ENCODE measurements at regions not wholly inside any gene's neighbourhood (a gene's known extent, or its start where the extent isn't known, plus 50 kb on each side); places are given as distances from the start of the nearest gene placed in this dataset.

GRCh38 chr1:68954841-68955240 lies 458.0 kb upstream of the DEPDC1 start:
- Mint-ChIP-seq H3K27me3 (ENCODE audit: insufficient read depth, unreplicated experiment) (peaks cover 7% of the 10 kb centered on the region), H3K27ac (ENCODE audit: unreplicated experiment) (no peak overlapping the region), H3K9me3 (ENCODE audit: unreplicated experiment) (no peaks in the 10 kb centered on the region), H3K4me3 (ENCODE audit: unreplicated experiment) (no peak overlapping the region), H3K4me1 (ENCODE audit: low read depth, unreplicated experiment) (no peaks in the 10 kb centered on the region), H3K36me3 (ENCODE audit: insufficient read depth, unreplicated experiment) (no peaks in the 10 kb centered on the region)
- POLR2A ChIA-PET, result no interaction called here
- no peak for TF ChIP-seq CTCF (IDR thresholded peaks at IDR 0.05; ENCODE audit: insufficient read depth in 1 of 2, low read depth in 1 of 2, low read length in 1 of 2, severe bottlenecking in 1 of 2, unreplicated experiment in 1 of 2)
- Histone ChIP-seq H3K36me3 (ENCODE audit: control insufficient read depth, insufficient read depth, low read length) (no peaks in the 10 kb centered on the region), H3K4me3 (ENCODE audit: low read depth, low read length) (no peak overlapping the region), H3K4me1 (no peaks in the 10 kb centered on the region), H3K9me3 (no peaks in the 10 kb centered on the region), H3K27me3 (replicated peaks; ENCODE audit: control insufficient read depth, insufficient read depth, low read length) (no peaks in the 10 kb centered on the region)
- intact Hi-C loops (cut with micrococcal nuclease; ENCODE audit: unreplicated experiment), result no loop called here
- CTCF ChIA-PET, result no interaction called here
- no peak for DNase-seq
- no TSS peak for BruUV-seq (replicated peaks)

GRCh38 chr1:68955424-68955823 lies 458.5 kb upstream of the DEPDC1 start:
- no TSS peak for BruUV-seq (replicated peaks)
- Mint-ChIP-seq H3K36me3 (ENCODE audit: insufficient read depth, unreplicated experiment) (no peaks in the 10 kb centered on the region), H3K27ac (ENCODE audit: unreplicated experiment) (no peak overlapping the region), H3K9me3 (ENCODE audit: unreplicated experiment) (no peaks in the 10 kb centered on the region), H3K4me3 (ENCODE audit: unreplicated experiment) (no peak overlapping the region), H3K4me1 (ENCODE audit: low read depth, unreplicated experiment) (no peaks in the 10 kb centered on the region), H3K27me3 (ENCODE audit: insufficient read depth, unreplicated experiment) (peaks cover 7% of the 10 kb centered on the region)
- Histone ChIP-seq H3K36me3 (ENCODE audit: control insufficient read depth, insufficient read depth, low read length) (no peaks in the 10 kb centered on the region), H3K9me3 (no peaks in the 10 kb centered on the region), H3K4me3 (ENCODE audit: low read depth, low read length) (no peak overlapping the region), H3K27me3 (replicated peaks; ENCODE audit: control insufficient read depth, insufficient read depth, low read length) (no peaks in the 10 kb centered on the region), H3K4me1 (no peaks in the 10 kb centered on the region)
- POLR2A ChIA-PET, result no interaction called here
- no peak for TF ChIP-seq CTCF (IDR thresholded peaks at IDR 0.05; ENCODE audit: insufficient read depth in 1 of 2, low read depth in 1 of 2, low read length in 1 of 2, severe bottlenecking in 1 of 2, unreplicated experiment in 1 of 2)
- CTCF ChIA-PET, result no interaction called here
- no peak for DNase-seq
- intact Hi-C loops (cut with micrococcal nuclease; ENCODE audit: unreplicated experiment), result no loop called here

- no peak for TF ChIP-seq CTCF (IDR thresholded peaks at IDR 0.05; ENCODE audit: insufficient read depth in 1 of 2, low read depth in 1 of 2, low read length in 1 of 2, severe bottlenecking in 1 of 2, unreplicated experiment in 1 of 2)
- Mint-ChIP-seq H3K36me3 (ENCODE audit: insufficient read depth, unreplicated experiment) (no peaks in the 10 kb centered on the region), H3K9me3 (ENCODE audit: unreplicated experiment) (no peaks in the 10 kb centered on the region), H3K27ac (ENCODE audit: unreplicated experiment) (no peak overlapping the region), H3K27me3 (ENCODE audit: insufficient read depth, unreplicated experiment) (peaks cover 4% of the 10 kb centered on the region), H3K4me1 (ENCODE audit: low read depth, unreplicated experiment) (no peaks in the 10 kb centered on the region), H3K4me3 (ENCODE audit: unreplicated experiment) (no peak overlapping the region)
- intact Hi-C loops (cut with micrococcal nuclease; ENCODE audit: unreplicated experiment), result no loop called here
- no peaks in the 10 kb centered on the region for H3K36me3 ChIP-seq (ENCODE audit: control insufficient read depth, insufficient read depth, low read length)
- no TSS peak for BruUV-seq (replicated peaks)
- CTCF ChIA-PET, result no interaction called here
- no peaks in the 10 kb centered on the region for H3K27me3 ChIP-seq (replicated peaks; ENCODE audit: control insufficient read depth, insufficient read depth, low read length)
- no peak overlapping the region for H3K4me3 ChIP-seq (ENCODE audit: low read depth, low read length)
- H3K4me1 ChIP-seq, result no peaks in the 10 kb centered on the region
- DNase-seq, result no peak
- POLR2A ChIA-PET, result no interaction called here
- no peaks in the 10 kb centered on the region for H3K9me3 ChIP-seq
Observed at GRCh38 chr1:68958958-68959357, 462.1 kb upstream of the DEPDC1 start.
